Mesendoderm (in vitro differentiated cells): ENCODE measurements at regions not wholly inside any gene's neighbourhood (a gene's known extent, or its start where the extent isn't known, plus 50 kb on each side); places are given as distances from the start of the nearest gene placed in this dataset.
A peak's percentile ranks its signal among the peaks of the same experiment; 100 is the strongest.

Experiments
- DNase-seq: peaks from one replicate; pipeline ENCODE4 v3.0.0; 2013
- H2AK5ac ChIP-seq: 2 replicates; pipeline ENCODE4 v1.6.1; 2013; ENCODE audit warnings: low read length, inconsistent platforms
- H2BK120ac ChIP-seq: 2 replicates; pipeline ENCODE4 v1.6.1; 2013; ENCODE audit warnings: low read depth, mild to moderate bottlenecking, low read length, moderate library complexity, mixed read lengths
- H2BK15ac ChIP-seq: replicated peaks from 2 replicates; pipeline ENCODE4 v1.6.1; 2013; ENCODE audit warnings: low read depth, mild to moderate bottlenecking, moderate library complexity
- H2BK5ac ChIP-seq: 2 replicates; pipeline ENCODE4 v1.6.1; 2013; ENCODE audit warnings: low read length, inconsistent platforms
- H3K18ac ChIP-seq: 2 replicates; pipeline ENCODE4 v1.6.1; 2013; ENCODE audit warnings: mild to moderate bottlenecking, low read length, mixed read lengths
- H3K23ac ChIP-seq: one replicate; pipeline ENCODE4 v1.6.1; 2013; ENCODE audit warnings: low read length
- H3K27ac ChIP-seq: 2 replicates; pipeline ENCODE4 v1.5.1; 2013; ENCODE audit warnings: low read depth, mild to moderate bottlenecking, inconsistent platforms, low read length, moderate library complexity
- H3K27me3 ChIP-seq: 2 replicates; pipeline ENCODE4 v1.6.1; 2013; ENCODE audit warnings: low read length, control low read depth, mild to moderate bottlenecking, inconsistent platforms; ENCODE audit not compliant: insufficient read depth, poor library complexity
- H3K36me3 ChIP-seq: 2 replicates; pipeline ENCODE4 v1.6.1; 2013; ENCODE audit warnings: low read length, inconsistent platforms; ENCODE audit not compliant: control insufficient read depth, insufficient read depth
- H3K4ac ChIP-seq: one replicate; pipeline ENCODE4 v1.6.1; 2013; ENCODE audit warnings: low read depth, mild to moderate bottlenecking, low read length, moderate library complexity
- H3K4me1 ChIP-seq: 2 replicates; pipeline ENCODE4 v1.6.1; 2013; ENCODE audit warnings: low read depth, low read length, inconsistent platforms; ENCODE audit not compliant: control insufficient read depth
- H3K4me2 ChIP-seq: 2 replicates; pipeline ENCODE4 v1.6.1; 2013; ENCODE audit warnings: low read length
- H3K4me3 ChIP-seq: 2 replicates; pipeline ENCODE4 v1.5.1; 2013; ENCODE audit warnings: mild to moderate bottlenecking, low read length
- H3K56ac ChIP-seq: one replicate; pipeline ENCODE4 v1.6.1; 2013; ENCODE audit warnings: low read length
- H3K79me1 ChIP-seq: 2 replicates; pipeline ENCODE4 v1.6.1; 2013; ENCODE audit warnings: low read length, inconsistent platforms
- H3K79me2 ChIP-seq: 2 replicates; pipeline ENCODE4 v1.6.1; 2013; ENCODE audit warnings: mild to moderate bottlenecking, low read length; ENCODE audit not compliant: control insufficient read depth, insufficient read depth
- H3K9ac ChIP-seq: 2 replicates; pipeline ENCODE4 v1.6.1; 2013; ENCODE audit warnings: low read length, inconsistent platforms
- H4K5ac ChIP-seq: one replicate; pipeline ENCODE4 v1.6.1; 2013; ENCODE audit warnings: low read length
- H4K8ac ChIP-seq: one replicate; pipeline ENCODE4 v1.6.1; 2013; ENCODE audit warnings: low read depth, mild to moderate bottlenecking, control low read depth, low read length, moderate library complexity
- WGBS: extraction: QIAGEN DNeasy Blood & Tissue Kit; methylation state at CpG from one replicate; pipeline ENCODE4 v1.1.7; 2013; ENCODE audit warnings: low lambda C conversion rate, missing lambda C conversion rate; ENCODE audit not compliant: insufficient coverage; ENCODE audit errors: extremely low coverage; 5-methylcytosine and 5-hydroxymethylcytosine counted together

DNA sequence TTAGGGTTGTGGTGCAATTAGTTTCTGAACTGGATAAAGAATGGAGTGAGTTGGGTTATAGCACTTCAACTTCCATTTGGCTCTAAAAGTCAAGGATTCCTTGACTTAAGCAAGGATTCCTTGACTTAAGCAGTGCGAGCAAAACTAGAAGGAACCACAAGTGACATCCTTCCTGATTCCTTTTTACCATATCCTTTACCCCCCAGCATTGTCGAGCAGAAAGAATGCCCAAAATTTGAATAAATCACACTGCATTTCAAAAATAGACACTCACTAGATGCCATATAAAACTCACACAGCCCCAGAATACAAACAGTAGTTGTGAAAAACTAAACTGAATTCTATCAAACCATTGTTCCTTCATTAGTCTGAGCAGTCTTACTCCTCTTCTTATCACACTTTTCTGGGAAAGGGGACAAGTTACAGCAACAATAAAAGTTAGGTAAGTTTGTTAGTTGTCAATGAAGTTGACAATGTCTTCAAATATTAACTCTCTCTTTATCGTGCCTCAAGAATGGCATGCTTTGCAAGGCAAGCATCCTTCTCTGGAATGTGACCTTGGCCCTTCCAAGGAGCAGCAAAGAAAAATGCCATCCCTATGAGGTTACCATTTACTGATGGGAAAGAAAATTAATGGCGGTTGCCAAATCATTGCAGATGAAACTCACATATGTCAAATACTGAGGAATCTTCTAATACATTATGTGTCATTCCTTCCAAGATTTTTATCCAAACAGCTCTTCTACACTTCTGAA lies 273.3 kb upstream of the ANKRD55 start:
- H2BK120ac ChIP-seq: no peak overlapping the region
- no peak overlapping the region for H3K56ac ChIP-seq
- WGBS: no CpG with 5 or more reads among the region's 4 CpGs
- no peak overlapping the region for H3K4me2 ChIP-seq
- no peak overlapping the region for H3K27ac ChIP-seq
- H4K8ac ChIP-seq: no peak overlapping the region
- no peaks in the 10 kb centered on the region for H3K4me1 ChIP-seq
- no peaks in the 10 kb centered on the region for H3K79me2 ChIP-seq
- H3K4ac ChIP-seq: no peak overlapping the region
- no peak overlapping the region for H3K18ac ChIP-seq
- H4K5ac ChIP-seq: no peak overlapping the region
- no peak overlapping the region for H3K4me3 ChIP-seq
- H3K23ac ChIP-seq: no peak overlapping the region
- no peaks in the 10 kb centered on the region for H3K36me3 ChIP-seq
- no peak overlapping the region for H2BK5ac ChIP-seq
- H2AK5ac ChIP-seq: no peak overlapping the region
- no peak overlapping the region for H2BK15ac ChIP-seq
- peak; percentile 49 for DNase-seq
- no peaks in the 10 kb centered on the region for H3K79me1 ChIP-seq
- H3K27me3 ChIP-seq: no peaks in the 10 kb centered on the region
- H3K9ac ChIP-seq: no peak overlapping the region

DNA sequence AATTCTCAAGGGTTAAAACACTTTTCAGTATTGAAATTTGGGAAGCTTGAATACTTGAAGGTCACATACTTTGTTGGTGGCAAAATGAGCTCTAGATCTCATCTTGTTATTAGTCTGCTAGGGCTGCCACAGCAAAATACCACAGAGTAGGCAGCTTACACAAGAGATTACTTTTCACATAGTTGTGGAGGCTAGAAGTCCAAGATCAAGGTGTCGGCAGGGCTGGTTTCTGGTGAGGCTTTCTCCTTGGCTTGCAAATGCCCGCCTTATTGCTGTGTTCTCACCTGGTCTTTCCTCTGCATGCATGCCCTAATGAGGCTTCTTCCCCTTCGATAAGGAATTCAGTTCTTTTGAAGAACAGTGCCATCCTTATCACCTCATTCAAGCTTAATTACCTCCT lies 270.8 kb upstream of the ANKRD55 start:
- H2BK15ac ChIP-seq: no peak overlapping the region
- H4K8ac ChIP-seq: no peak overlapping the region
- H3K79me2 ChIP-seq: no peaks in the 10 kb centered on the region
- no CpG with 5 or more reads among the region's 3 CpGs for WGBS
- no peaks in the 10 kb centered on the region for H3K36me3 ChIP-seq
- H3K4me2 ChIP-seq: no peak overlapping the region
- no peaks in the 10 kb centered on the region for H3K27me3 ChIP-seq
- no peak for DNase-seq
- H3K79me1 ChIP-seq: no peaks in the 10 kb centered on the region
- H3K9ac ChIP-seq: no peak overlapping the region
- no peak overlapping the region for H2BK120ac ChIP-seq
- H3K56ac ChIP-seq: no peak overlapping the region
- H3K4ac ChIP-seq: no peak overlapping the region
- no peak overlapping the region for H2AK5ac ChIP-seq
- no peak overlapping the region for H2BK5ac ChIP-seq
- H3K18ac ChIP-seq: no peak overlapping the region
- no peak overlapping the region for H4K5ac ChIP-seq
- H3K23ac ChIP-seq: no peak overlapping the region
- no peaks in the 10 kb centered on the region for H3K4me1 ChIP-seq
- no peak overlapping the region for H3K27ac ChIP-seq
- no peak overlapping the region for H3K4me3 ChIP-seq

DNA sequence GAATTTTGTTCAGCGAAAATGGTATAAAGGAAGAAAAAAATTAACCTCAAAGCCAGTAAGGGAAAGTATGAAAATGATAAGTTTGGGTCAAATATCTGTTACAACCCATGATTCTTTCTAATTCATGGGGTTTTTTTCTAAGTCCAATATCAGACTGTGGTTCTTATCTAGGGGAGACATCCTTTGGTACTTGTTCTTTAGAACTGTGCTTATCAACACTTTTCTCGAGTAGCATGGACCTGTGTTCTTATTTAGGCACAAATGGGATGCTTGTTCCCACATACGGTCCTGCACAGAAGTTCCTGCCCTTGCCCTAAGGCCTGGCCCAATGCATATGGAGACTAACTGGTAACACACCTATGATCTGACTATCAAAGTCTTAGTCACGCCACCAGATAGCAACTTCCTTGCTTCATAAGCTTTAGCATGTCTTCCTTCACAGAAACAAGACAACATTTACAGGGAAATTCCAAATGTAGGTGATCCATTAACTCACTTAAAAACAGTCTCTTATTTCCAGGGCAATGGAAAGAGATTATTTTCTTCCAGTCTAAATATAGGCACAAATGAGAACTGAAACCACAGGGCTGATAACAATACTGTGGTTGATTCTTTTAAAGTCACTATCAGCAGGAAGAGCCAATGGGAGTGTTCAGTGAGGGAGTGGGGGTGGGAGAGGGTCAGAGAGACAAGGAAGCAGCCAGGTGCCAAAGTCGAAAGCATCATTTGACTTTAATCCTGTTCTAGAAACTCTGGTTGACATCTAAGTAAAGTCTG lies 268.8 kb upstream of the ANKRD55 start:
- Histone ChIP-seq H4K5ac (no peak overlapping the region), H4K8ac (no peak overlapping the region), H3K4me2 (no peak overlapping the region), H3K27ac (no peak overlapping the region), H2BK5ac (no peak overlapping the region), H2BK120ac (no peak overlapping the region), H3K18ac (no peak overlapping the region), H3K4me3 (no peak overlapping the region), H3K4me1 (no peaks in the 10 kb centered on the region), H3K23ac (no peak overlapping the region), H2BK15ac (no peak overlapping the region), H3K36me3 (no peaks in the 10 kb centered on the region), H2AK5ac (no peak overlapping the region), H3K9ac (no peak overlapping the region), H3K79me1 (no peaks in the 10 kb centered on the region), H3K4ac (no peak overlapping the region), H3K56ac (no peak overlapping the region), H3K27me3 (no peaks in the 10 kb centered on the region), H3K79me2 (no peaks in the 10 kb centered on the region)
- DNase-seq: no peak
- no CpG with 5 or more reads among the region's 5 CpGs for WGBS

DNA sequence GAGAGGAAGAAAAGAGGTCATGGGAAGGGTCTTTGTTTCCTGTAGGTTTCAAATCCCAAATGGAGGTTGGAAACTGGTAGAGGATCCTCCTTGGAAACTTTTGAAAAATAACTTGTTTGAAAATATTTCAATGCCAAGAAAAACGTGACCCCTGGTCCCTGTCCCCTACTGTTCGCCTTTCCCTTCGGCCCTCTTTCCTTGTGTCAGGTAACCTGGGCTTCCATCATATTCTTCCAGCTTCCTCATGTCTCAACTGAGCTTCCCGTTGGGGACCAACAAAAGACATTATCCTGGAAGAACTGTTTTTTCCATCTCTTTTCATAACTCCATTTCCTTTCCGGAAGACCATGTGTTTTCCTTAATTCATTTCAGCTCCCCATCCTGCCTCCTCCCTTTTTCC lies 266.8 kb upstream of the ANKRD55 start:
- Histone ChIP-seq H3K4ac (no peak overlapping the region), H2BK120ac (no peak overlapping the region), H4K8ac (no peak overlapping the region), H3K27ac (no peak overlapping the region), H3K27me3 (no peaks in the 10 kb centered on the region), H3K79me1 (no peaks in the 10 kb centered on the region), H2BK15ac (no peak overlapping the region), H3K36me3 (no peaks in the 10 kb centered on the region), H2AK5ac (no peak overlapping the region), H3K56ac (no peak overlapping the region), H3K4me1 (peaks cover 2% of the 10 kb centered on the region), H2BK5ac (no peak overlapping the region), H3K9ac (no peak overlapping the region), H3K4me2 (no peak overlapping the region), H3K4me3 (no peak overlapping the region), H3K79me2 (no peaks in the 10 kb centered on the region), H3K23ac (no peak overlapping the region), H4K5ac (no peak overlapping the region), H3K18ac (no peak overlapping the region)
- no CpG with 5 or more reads among the region's 5 CpGs for WGBS
- DNase-seq: no peak

DNA sequence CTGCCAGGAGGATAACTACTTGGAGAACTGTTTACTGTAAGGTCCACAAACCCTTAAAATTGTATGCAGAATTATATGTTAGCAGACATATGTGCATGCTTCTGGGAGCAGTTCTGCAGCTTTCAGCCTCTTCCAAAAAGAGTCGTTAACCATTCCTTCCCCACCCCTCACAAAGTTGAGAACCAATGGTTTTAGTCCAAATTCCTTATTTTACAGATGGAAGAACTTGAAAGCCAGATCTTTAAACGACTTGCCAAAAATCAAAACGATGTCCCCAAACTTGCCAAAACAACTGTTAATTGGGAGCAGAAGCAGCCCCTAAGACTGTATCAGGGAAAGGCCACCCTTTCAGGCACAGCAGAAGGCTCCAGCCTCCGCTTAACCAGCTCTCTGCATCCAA lies 266.4 kb upstream of the ANKRD55 start:
- Histone ChIP-seq H4K8ac (no peak overlapping the region), H3K79me2 (no peaks in the 10 kb centered on the region), H3K9ac (no peak overlapping the region), H3K27me3 (no peaks in the 10 kb centered on the region), H3K36me3 (no peaks in the 10 kb centered on the region), H3K4ac (no peak overlapping the region), H3K27ac (no peak overlapping the region), H2AK5ac (no peak overlapping the region), H2BK15ac (no peak overlapping the region), H3K18ac (no peak overlapping the region), H2BK120ac (no peak overlapping the region), H3K56ac (no peak overlapping the region), H2BK5ac (no peak overlapping the region), H3K4me3 (no peak overlapping the region), H3K23ac (no peak overlapping the region), H3K4me2 (no peak overlapping the region), H3K79me1 (no peaks in the 10 kb centered on the region), H4K5ac (no peak overlapping the region), H3K4me1 (peaks cover 3% of the 10 kb centered on the region)
- WGBS: no CpG with 5 or more reads among the region's 4 CpGs
- DNase-seq: no peak
